Upper lobe of left lung (tissue), 4 donors: ENCODE measurements at regions not wholly inside any gene's neighbourhood (a gene's known extent, or its start where the extent isn't known, plus 50 kb on each side); places are given as distances from the start of the nearest gene placed in this dataset.

ENCODE experiments used
- EP300 ChIP-seq, 4 donors: sonication (generic); formaldehyde crosslinking; IDR thresholded peaks; one replicate each; pipeline ENCODE4 v1.5.1; 2017; ENCODE audit warnings: antibody characterized with exemption in 4 of 4, control low read depth in 2 of 4
- POLR2A ChIP-seq, 4 donors: fragments of 450-650 bp; IDR thresholded peaks; one replicate each; pipeline ENCODE4 v1.5.1; 2016 to 2017; ENCODE audit warnings: antibody characterized with exemption in 4 of 4, mild to moderate bottlenecking in 2 of 4
- TF ChIP-seq, protein P1 (sequence below), 6 experiments: fragments of 450-650 bp in 4 of 6; fragments of 200-600 bp in 2 of 6; sonication (generic) in 2 of 6; IDR thresholded peaks; one replicate each; pipeline ENCODE4 v1.5.1; 2016 to 2019; ENCODE audit warnings: antibody characterized with exemption in 6 of 6

DNA sequence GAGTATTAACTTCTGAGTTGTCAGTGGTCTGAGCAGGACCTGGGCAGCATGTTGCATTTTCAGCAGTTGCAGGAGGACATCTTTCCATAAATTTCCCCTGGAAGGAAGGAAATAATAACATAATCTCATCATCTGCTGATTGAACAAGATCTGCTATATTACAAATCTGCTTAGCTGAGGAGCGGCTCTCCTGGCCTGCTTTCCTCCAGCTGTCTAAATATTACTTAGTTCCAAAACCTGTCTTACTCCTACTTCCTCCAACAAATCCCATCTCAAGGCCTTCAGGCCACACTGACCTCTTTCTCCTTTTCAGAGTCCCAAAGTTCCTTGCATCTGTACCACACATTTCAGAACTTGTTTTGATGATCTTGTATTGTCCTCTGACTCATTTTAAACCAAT is 364.4 kb upstream of the MCTP2 start:
- TF ChIP-seq, protein P1, sequence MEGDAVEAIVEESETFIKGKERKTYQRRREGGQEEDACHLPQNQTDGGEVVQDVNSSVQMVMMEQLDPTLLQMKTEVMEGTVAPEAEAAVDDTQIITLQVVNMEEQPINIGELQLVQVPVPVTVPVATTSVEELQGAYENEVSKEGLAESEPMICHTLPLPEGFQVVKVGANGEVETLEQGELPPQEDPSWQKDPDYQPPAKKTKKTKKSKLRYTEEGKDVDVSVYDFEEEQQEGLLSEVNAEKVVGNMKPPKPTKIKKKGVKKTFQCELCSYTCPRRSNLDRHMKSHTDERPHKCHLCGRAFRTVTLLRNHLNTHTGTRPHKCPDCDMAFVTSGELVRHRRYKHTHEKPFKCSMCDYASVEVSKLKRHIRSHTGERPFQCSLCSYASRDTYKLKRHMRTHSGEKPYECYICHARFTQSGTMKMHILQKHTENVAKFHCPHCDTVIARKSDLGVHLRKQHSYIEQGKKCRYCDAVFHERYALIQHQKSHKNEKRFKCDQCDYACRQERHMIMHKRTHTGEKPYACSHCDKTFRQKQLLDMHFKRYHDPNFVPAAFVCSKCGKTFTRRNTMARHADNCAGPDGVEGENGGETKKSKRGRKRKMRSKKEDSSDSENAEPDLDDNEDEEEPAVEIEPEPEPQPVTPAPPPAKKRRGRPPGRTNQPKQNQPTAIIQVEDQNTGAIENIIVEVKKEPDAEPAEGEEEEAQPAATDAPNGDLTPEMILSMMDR (IDR thresholded peaks at IDR 0.05), result no peak
- TF ChIP-seq EP300 (IDR thresholded peaks at IDR 0.05) (no peak), POLR2A (IDR thresholded peaks at IDR 0.05) (no peak)
